OCI-LY7 (cell line): ENCODE measurements at regions not wholly inside any gene's neighbourhood (a gene's known extent, or its start where the extent isn't known, plus 50 kb on each side); places are given as distances from the start of the nearest gene placed in this dataset.

Experiments
- CTCF ChIP-seq: fragments of 200-600 bp; sonication (generic); conservative IDR thresholded peaks from 2 replicates; pipeline ENCODE4 v1.5.1; 2014; ENCODE audit warnings: mild to moderate bottlenecking, antibody characterized with exemption, low read length, moderate library complexity, mixed read lengths
- EZH2phosphoT487 ChIP-seq: fragments of 200-600 bp; sonication (generic); IDR thresholded peaks from 2 replicates; pipeline ENCODE4 v1.6.1; 2018; ENCODE audit warnings: low read depth, borderline replicate concordance, mild to moderate bottlenecking, mixed run types, antibody characterized with exemption, low read length, moderate library complexity, mixed read lengths

- TF ChIP-seq CTCF: no peak
- TF ChIP-seq EZH2phosphoT487: no peak
These were observed 91.1 kb downstream of the ENC1 start for GRCh38 chr5:74549384-74549783.
